ENCODE measurements at regions not wholly inside any gene's neighbourhood (a gene's known extent, or its start where the extent isn't known, plus 50 kb on each side); places are given as distances from the start of the nearest gene placed in this dataset.

DNA sequence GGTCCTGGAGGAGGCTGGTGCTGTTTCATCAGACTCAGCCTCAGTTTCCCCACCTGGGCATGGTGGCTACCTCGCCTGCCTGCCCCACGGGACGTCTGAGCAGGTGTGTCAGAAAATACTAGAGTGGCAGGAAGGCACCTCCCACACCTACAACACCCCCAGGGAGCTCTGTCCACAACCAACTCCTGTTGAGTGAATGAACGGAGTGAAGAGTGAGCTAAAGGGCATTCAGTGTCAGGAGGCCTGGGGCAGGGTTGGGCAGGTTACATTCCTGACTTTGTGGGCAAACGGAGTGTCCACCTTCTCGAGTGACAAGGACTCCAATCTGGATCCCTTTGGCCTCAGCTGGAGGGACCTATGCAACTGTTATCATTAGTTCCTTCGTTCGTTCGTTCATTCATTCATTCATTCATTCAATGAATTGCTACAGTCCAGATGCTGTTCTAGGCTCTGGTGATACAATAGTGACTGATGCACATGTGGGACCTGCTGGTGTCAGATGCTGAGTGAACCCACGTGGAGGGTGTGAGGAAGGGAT is 195.2 kb downstream of the CTTN start:
- peaks cover 11 to 53% of the 10 kb centered on the region in 2 experiments; a peak in 3 of 5 replicates for H3K27me3 ChIP-seq (ENCODE audit: control insufficient read depth in 2 of 2, insufficient read depth in 2 of 2, low read length in 2 of 2)
- no TSS peak for BruUV-seq (replicated peaks)
- in situ Hi-C loops (cut with MboI) = no loop called here
- POLR2A ChIA-PET = no interaction called here
- H3K9ac ChIP-seq (ENCODE audit: insufficient read depth in 1 of 2, low read depth in 2 of 2, low read length in 2 of 2) = no peak overlapping the region
- CTCF ChIA-PET (ENCODE audit: low intra/inter-chr PET ratio) = no interaction called here
- no peak for DNase-seq (ENCODE audit: extremely low read depth in 1 of 4, low spot score in 3 of 4)
- no peak for FAIRE-seq
- H3K4me2 ChIP-seq (ENCODE audit: insufficient read depth, low read length) = no peak overlapping the region
- TF ChIP-seq ZNF24 (IDR thresholded peaks at IDR 0.05) (peak; percentile 83), TRIM28 (IDR thresholded peaks at IDR 0.05) (no peak)
- no peaks in the 10 kb centered on the region for H3K79me2 ChIP-seq (ENCODE audit: control insufficient read depth, insufficient read depth, low read length)
- no peaks in the 10 kb centered on the region for H3K36me3 ChIP-seq (ENCODE audit: control insufficient read depth, insufficient read depth, low read length)
- 1% methylated on average over 10 of the region's 10 CpGs for WGBS (ENCODE audit: insufficient coverage, low coverage, missing lambda C conversion rate)
- intact Hi-C loops (cut with micrococcal nuclease) = no loop called here
- no peak for ATAC-seq
- no peaks in the 10 kb centered on the region for H3K9me1 ChIP-seq (ENCODE audit: control insufficient read depth, insufficient read depth, low read length)
- no peaks in the 10 kb centered on the region for H3K4me1 ChIP-seq (replicated peaks in 1 of 2; ENCODE audit: control insufficient read depth in 2 of 2, insufficient read depth in 2 of 2, low read length in 2 of 2)
- no peaks in the 10 kb centered on the region for H3K9me3 ChIP-seq (replicated peaks; ENCODE audit: control insufficient read depth, insufficient read depth, low read depth, low read length)
- H3K4me3 ChIP-seq = no peak overlapping the region
- no peak overlapping the region for H3K27ac ChIP-seq (ENCODE audit: extremely low read depth, low read depth, low read length)
- H4K20me1 ChIP-seq (replicated peaks; ENCODE audit: control insufficient read depth, insufficient read depth, low read length) = no peaks in the 10 kb centered on the region
- no peak overlapping the region for H2AFZ ChIP-seq (ENCODE audit: low read depth, low read length)

DNA sequence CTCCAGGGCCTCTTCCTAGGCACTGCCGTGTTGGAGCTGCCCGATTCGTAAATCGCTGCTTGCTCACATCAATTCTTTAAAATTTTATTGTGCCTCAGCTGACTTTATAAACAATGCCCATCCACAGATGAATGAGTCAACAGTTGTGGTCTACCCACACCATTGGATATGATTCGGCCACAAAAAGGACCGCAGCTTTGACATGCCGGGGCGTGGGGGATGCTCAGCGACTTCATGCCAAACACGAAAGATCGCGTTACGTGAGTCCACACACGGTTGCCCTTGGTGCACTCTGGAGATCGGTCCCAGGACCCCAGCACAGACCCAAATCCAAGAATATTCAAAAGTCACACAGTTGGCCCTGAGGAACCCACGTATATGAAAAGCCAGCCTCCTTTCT is 195.7 kb downstream of the CTTN start:
- no peaks in the 10 kb centered on the region for H3K4me1 ChIP-seq (replicated peaks in 1 of 2; ENCODE audit: control insufficient read depth in 2 of 2, insufficient read depth in 2 of 2, low read length in 2 of 2)
- no peak overlapping the region for H3K9ac ChIP-seq (ENCODE audit: insufficient read depth in 1 of 2, low read depth in 2 of 2, low read length in 2 of 2)
- H3K27me3 ChIP-seq (ENCODE audit: control insufficient read depth in 2 of 2, insufficient read depth in 2 of 2, low read length in 2 of 2) = peaks cover 11 to 53% of the 10 kb centered on the region in 2 experiments; a peak in 3 of 5 replicates
- H4K20me1 ChIP-seq (replicated peaks; ENCODE audit: control insufficient read depth, insufficient read depth, low read length) = no peaks in the 10 kb centered on the region
- no peak overlapping the region for H3K4me2 ChIP-seq (ENCODE audit: insufficient read depth, low read length)
- in situ Hi-C loops (cut with MboI) (no loop called here), intact Hi-C loops (cut with micrococcal nuclease) (no loop called here)
- 4% methylated on average over 16 of the region's 16 CpGs for WGBS (ENCODE audit: insufficient coverage, low coverage, missing lambda C conversion rate)
- H3K79me2 ChIP-seq (ENCODE audit: control insufficient read depth, insufficient read depth, low read length) = no peaks in the 10 kb centered on the region
- H3K36me3 ChIP-seq (ENCODE audit: control insufficient read depth, insufficient read depth, low read length) = no peaks in the 10 kb centered on the region
- no peak for ATAC-seq
- no peak overlapping the region for H2AFZ ChIP-seq (ENCODE audit: low read depth, low read length)
- no TSS peak for BruUV-seq (replicated peaks)
- CTCF ChIA-PET (ENCODE audit: low intra/inter-chr PET ratio) = no interaction called here
- TF ChIP-seq, protein P1, sequence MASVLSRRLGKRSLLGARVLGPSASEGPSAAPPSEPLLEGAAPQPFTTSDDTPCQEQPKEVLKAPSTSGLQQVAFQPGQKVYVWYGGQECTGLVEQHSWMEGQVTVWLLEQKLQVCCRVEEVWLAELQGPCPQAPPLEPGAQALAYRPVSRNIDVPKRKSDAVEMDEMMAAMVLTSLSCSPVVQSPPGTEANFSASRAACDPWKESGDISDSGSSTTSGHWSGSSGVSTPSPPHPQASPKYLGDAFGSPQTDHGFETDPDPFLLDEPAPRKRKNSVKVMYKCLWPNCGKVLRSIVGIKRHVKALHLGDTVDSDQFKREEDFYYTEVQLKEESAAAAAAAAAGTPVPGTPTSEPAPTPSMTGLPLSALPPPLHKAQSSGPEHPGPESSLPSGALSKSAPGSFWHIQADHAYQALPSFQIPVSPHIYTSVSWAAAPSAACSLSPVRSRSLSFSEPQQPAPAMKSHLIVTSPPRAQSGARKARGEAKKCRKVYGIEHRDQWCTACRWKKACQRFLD (CRISPR knock-in tag; IDR thresholded peaks at IDR 0.05) = no peak
- no peak for TF ChIP-seq ZNF57 (CRISPR knock-in tag; IDR thresholded peaks at IDR 0.05)
- TF ChIP-seq, protein P2, sequence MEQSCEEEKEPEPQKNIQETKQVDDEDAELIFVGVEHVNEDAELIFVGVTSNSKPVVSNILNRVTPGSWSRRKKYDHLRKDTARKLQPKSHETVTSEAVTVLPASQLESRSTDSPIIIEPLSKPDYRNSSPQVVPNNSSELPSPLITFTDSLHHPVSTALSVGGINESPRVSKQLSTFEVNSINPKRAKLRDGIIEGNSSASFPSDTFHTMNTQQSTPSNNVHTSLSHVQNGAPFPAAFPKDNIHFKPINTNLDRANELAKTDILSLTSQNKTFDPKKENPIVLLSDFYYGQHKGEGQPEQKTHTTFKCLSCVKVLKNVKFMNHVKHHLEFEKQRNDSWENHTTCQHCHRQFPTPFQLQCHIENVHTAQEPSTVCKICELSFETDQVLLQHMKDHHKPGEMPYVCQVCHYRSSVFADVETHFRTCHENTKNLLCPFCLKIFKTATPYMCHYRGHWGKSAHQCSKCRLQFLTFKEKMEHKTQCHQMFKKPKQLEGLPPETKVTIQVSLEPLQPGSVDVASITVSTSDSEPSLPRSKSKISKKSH (CRISPR knock-in tag; IDR thresholded peaks at IDR 0.05) = no peak
- TF ChIP-seq SMAD4 (CRISPR knock-in tag; conservative IDR thresholded peaks at IDR 0.05) = no peak
- TF ChIP-seq, protein P3, sequence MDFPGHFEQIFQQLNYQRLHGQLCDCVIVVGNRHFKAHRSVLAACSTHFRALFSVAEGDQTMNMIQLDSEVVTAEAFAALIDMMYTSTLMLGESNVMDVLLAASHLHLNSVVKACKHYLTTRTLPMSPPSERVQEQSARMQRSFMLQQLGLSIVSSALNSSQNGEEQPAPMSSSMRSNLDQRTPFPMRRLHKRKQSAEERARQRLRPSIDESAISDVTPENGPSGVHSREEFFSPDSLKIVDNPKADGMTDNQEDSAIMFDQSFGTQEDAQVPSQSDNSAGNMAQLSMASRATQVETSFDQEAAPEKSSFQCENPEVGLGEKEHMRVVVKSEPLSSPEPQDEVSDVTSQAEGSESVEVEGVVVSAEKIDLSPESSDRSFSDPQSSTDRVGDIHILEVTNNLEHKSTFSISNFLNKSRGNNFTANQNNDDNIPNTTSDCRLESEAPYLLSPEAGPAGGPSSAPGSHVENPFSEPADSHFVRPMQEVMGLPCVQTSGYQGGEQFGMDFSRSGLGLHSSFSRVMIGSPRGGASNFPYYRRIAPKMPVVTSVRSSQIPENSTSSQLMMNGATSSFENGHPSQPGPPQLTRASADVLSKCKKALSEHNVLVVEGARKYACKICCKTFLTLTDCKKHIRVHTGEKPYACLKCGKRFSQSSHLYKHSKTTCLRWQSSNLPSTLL (IDR thresholded peaks at IDR 0.05) = no peak
- TF ChIP-seq, protein P4, sequence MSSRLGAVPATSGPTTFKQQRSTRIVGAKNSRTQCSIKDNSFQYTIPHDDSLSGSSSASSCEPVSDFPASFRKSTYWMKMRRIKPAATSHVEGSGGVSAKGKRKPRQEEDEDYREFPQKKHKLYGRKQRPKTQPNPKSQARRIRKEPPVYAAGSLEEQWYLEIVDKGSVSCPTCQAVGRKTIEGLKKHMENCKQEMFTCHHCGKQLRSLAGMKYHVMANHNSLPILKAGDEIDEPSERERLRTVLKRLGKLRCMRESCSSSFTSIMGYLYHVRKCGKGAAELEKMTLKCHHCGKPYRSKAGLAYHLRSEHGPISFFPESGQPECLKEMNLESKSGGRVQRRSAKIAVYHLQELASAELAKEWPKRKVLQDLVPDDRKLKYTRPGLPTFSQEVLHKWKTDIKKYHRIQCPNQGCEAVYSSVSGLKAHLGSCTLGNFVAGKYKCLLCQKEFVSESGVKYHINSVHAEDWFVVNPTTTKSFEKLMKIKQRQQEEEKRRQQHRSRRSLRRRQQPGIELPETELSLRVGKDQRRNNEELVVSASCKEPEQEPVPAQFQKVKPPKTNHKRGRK (tag; IDR thresholded peaks at IDR 0.05) = no peak
- no peak for TF ChIP-seq ARID1B (IDR thresholded peaks at IDR 0.05)
- H3K9me1 ChIP-seq (ENCODE audit: control insufficient read depth, insufficient read depth, low read length) = no peaks in the 10 kb centered on the region
- DNase-seq (ENCODE audit: extremely low read depth in 1 of 4, low spot score in 3 of 4) = no peak
- H3K4me3 ChIP-seq = no peak overlapping the region
- H3K9me3 ChIP-seq (replicated peaks; ENCODE audit: control insufficient read depth, insufficient read depth, low read depth, low read length) = no peaks in the 10 kb centered on the region
- POLR2A ChIA-PET = no interaction called here
- H3K27ac ChIP-seq (ENCODE audit: extremely low read depth, low read depth, low read length) = no peak overlapping the region
- no peak for FAIRE-seq

Measured in K562 (cell line).